ENCODE measurements at regions not wholly inside any gene's neighbourhood (a gene's known extent, or its start where the extent isn't known, plus 50 kb on each side); places are given as distances from the start of the nearest gene placed in this dataset.
A peak's percentile ranks its signal among the peaks of the same experiment; 100 is the strongest.

DNA sequence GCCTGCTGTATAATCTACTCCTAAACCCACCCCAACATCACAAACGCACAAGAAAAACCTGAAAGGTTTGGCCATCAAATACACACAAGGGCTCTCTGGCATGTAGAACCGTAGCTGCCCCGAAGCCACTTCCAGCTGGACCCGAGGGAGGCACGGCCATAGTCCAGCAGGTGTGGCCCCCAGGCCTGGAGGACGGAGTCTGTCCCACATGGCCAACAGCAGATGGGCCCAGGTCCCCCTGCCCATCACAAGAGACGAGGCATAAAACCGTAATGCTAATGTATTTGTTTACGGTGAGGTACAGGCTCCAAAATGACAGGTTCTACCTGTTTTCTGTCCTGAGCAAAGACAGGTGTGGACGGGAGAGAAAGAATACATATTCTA lies 234.2 kb downstream of the SYK start:
- DNase-seq (ENCODE audit: extremely low spot score): no peak
- no peak overlapping the region for H3K27ac ChIP-seq (ENCODE audit: low read depth)
- no peaks in the 10 kb centered on the region for H3K4me1 ChIP-seq (ENCODE audit: insufficient read depth)
- 88% methylated on average over 10 of the region's 10 CpGs for WGBS
- H3K36me3 ChIP-seq (ENCODE audit: insufficient read depth): no peaks in the 10 kb centered on the region
- H3K4me3 ChIP-seq (ENCODE audit: low read depth, low read length): no peak overlapping the region

DNA sequence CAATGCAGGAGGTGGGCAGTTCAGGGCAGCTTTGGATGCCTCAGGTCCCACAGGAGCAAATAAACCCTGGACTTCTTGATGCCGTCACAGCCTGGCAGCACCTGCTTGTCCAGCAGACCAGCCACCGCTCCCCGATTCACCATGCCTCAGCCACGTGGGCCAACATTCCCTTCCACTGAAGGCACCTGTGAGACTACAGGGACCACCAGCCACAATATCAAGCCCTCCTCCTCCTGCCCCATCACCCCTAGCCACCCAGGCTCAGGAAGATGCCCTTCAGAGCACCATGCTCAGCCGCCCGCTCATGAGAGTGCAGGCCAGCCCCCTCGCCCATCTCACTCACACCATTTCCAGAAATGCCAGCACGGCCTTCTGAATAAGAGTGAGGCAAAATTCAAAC lies 234.7 kb downstream of the SYK start:
- DNase-seq (ENCODE audit: extremely low spot score): no peak
- Histone ChIP-seq H3K4me3 (ENCODE audit: low read depth, low read length) (no peak overlapping the region), H3K27ac (ENCODE audit: low read depth) (no peak overlapping the region), H3K36me3 (ENCODE audit: insufficient read depth) (no peaks in the 10 kb centered on the region), H3K4me1 (ENCODE audit: insufficient read depth) (no peaks in the 10 kb centered on the region)
- WGBS: 92% methylated on average over 8 of the region's 8 CpGs

DNA sequence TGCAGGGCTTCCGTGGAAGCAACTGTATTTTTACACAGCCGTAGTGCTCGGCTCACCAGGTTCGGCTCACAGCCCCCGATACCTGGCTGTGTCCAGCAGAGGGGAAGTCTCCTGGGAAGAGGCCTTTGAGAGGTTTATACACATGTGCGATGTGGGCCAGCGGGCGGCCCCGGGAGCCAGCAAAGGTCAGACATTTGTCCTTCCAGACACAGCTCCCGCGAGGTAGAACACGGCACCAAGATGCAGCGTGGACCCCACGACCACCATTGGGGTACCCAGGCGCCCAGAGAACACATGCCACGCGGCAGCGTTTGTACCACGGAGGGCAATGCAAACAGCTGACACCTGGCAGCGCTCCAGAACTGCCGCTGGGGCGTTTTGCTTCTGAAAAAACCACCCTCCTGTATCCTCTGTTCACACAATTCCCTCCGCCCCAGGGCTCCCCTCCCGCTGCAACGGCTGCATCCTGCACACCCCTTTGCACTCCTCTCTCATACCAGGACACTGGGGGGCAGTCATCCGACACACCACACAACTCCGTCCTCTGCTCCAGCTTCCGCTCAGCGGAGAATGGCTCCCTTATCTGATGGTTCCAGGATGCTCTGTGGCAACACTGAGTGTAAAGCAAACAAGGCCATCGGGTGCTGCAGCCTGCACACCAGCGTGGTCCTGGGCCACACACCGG lies 235.3 kb downstream of the SYK start:
- no peaks in the 10 kb centered on the region for H3K4me1 ChIP-seq (ENCODE audit: insufficient read depth)
- H3K27ac ChIP-seq (ENCODE audit: low read depth): no peak overlapping the region
- H3K4me3 ChIP-seq (ENCODE audit: low read depth, low read length): no peak overlapping the region
- WGBS: 32% methylated on average over 32 of the region's 32 CpGs
- DNase-seq (ENCODE audit: extremely low spot score): peak; percentile 69
- H3K36me3 ChIP-seq (ENCODE audit: insufficient read depth): no peaks in the 10 kb centered on the region

DNA sequence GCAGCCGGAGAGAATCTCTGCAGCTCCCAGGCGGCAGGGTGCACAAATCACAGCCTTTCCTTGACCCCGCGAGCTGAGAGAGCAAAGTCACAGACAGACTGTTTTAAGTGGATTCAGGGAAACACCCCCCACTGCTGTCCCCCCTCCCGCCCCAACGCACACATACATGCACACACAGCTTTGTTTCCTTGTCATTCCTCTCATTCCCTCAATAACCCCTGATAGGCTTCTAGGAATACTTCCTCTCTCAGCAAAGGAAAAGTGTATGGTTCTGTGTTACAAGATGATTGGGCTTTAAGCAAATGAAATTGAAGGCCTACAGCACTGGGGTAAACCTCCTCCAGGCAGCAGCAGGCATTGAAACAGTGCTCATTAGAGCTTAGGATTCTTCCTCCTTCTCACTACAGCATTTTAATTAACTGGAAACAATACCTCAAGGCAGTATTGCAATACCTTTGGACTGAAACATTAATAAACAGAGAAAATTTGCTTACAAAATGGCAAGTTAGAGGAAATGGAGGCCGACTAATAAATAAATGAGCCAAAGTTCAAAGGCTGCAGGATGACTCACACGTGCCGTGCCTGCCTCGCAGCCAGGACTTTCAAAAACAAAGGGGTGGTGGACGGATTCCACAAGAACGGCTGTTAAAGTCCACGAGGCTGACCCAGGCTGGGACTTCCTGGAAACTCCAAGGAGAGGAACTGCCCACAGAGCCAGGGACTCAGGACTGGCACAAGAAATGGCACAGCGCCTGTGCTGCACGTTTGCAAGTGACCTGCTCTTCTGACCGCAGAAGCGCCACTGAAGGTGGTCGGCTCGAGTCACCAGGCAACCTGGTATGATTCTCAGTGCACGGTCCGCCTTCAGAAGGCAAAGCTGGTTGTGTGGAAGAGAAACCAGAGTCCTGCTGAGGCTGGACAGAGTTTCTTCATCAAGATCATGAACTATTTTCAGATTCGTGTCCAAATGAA lies 236.2 kb downstream of the SYK start:
- peak; percentile 10 for DNase-seq (ENCODE audit: extremely low spot score)
- no peak overlapping the region for H3K4me3 ChIP-seq (ENCODE audit: low read depth, low read length)
- no peak overlapping the region for H3K27ac ChIP-seq (ENCODE audit: low read depth)
- 45% methylated on average over 22 of the region's 22 CpGs for WGBS
- no peaks in the 10 kb centered on the region for H3K4me1 ChIP-seq (ENCODE audit: insufficient read depth)
- H3K36me3 ChIP-seq (ENCODE audit: insufficient read depth): no peaks in the 10 kb centered on the region

DNA sequence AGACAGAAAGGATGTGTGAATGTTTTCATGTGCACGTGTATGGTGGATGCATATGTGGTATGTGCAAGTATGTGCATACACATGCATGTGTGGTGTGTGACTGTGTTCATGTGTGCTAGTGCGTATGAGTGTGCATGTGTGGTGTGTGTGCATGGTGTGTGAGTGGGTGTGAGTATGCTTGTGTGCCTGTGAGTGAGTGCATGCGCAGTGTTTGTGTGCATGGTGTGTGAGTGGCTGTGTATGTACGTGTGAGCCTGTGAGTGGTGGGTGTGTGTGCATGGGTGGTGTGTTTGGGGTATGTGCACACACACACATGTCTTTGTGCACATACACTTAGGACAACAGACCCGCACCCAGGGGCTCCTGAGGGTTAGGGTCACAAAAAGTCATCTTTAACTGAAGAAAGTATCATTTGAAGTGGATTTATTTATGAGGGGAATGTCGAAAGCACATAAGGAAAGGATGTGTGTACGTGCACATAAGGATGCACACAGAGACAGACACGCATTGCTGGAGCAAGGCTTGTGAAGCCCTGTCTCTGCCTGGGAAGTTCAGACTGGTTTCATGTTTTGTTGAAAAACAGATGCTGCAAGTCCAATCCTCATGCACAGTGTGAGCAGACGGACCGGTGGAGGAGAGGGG lies 237.0 kb downstream of the SYK start:
- Histone ChIP-seq H3K36me3 (ENCODE audit: insufficient read depth) (no peaks in the 10 kb centered on the region), H3K4me3 (ENCODE audit: low read depth, low read length) (no peak overlapping the region), H3K27ac (ENCODE audit: low read depth) (no peak overlapping the region), H3K4me1 (ENCODE audit: insufficient read depth) (no peaks in the 10 kb centered on the region)
- WGBS: 94% methylated on average over 10 of the region's 10 CpGs
- no peak for DNase-seq (ENCODE audit: extremely low spot score)

DNA sequence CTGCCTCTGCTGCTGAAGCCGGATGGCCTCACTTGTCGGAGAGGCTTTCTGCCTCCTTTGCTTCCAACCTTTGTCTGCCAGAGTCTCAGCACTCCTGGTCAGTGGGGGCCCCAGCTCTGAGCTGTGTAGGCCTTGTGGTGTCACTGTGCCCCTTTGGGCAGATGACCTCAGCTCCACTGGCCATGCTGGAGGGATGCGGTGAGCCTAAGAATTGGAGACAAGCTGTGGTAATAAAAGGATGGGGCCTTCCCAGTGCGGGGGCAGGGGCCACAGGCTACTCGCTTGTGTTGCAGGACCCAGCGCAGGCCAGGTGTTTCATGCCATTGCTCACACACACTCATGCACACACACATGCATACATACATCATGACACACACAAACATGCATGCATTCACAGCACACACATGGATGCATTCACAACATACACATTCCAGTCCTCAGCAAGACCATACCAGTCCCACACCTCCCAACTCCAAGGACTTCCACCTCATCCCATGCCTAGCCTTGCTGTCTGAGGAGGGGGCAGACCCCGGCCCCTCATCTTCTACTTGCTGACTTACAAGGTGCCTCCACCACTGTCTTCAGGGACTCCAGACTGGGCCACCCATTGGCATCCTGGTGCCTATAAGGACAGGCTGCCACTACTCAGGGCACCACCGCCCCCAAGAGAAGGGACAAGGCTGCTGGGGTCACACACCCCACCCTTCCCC lies 237.7 kb downstream of the SYK start:
- H3K36me3 ChIP-seq (ENCODE audit: insufficient read depth): no peaks in the 10 kb centered on the region
- H3K4me1 ChIP-seq (ENCODE audit: insufficient read depth): no peaks in the 10 kb centered on the region
- no peak overlapping the region for H3K4me3 ChIP-seq (ENCODE audit: low read depth, low read length)
- DNase-seq (ENCODE audit: extremely low spot score): no peak
- WGBS: 97% methylated on average over 8 of the region's 8 CpGs
- no peak overlapping the region for H3K27ac ChIP-seq (ENCODE audit: low read depth)

DNA sequence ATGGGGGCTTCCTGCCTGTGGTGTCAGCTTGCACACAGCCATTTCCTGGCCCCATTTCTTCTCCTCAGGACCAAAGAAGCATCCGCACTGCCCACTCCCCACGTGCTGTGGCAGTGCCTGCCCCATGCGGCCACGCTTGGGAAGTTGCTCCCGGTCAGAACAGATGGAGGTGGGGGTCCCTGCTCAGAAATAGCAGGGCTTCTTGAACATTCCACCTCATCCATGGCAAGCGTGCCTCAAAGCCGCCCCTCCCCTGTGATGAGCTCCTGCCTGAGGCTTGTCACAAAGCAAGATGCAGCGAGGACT lies 238.2 kb downstream of the SYK start:
- Histone ChIP-seq H3K4me3 (ENCODE audit: low read depth, low read length) (no peak overlapping the region), H3K27ac (ENCODE audit: low read depth) (no peak overlapping the region)
- WGBS: 90% methylated on average over 8 of the region's 8 CpGs

DNA sequence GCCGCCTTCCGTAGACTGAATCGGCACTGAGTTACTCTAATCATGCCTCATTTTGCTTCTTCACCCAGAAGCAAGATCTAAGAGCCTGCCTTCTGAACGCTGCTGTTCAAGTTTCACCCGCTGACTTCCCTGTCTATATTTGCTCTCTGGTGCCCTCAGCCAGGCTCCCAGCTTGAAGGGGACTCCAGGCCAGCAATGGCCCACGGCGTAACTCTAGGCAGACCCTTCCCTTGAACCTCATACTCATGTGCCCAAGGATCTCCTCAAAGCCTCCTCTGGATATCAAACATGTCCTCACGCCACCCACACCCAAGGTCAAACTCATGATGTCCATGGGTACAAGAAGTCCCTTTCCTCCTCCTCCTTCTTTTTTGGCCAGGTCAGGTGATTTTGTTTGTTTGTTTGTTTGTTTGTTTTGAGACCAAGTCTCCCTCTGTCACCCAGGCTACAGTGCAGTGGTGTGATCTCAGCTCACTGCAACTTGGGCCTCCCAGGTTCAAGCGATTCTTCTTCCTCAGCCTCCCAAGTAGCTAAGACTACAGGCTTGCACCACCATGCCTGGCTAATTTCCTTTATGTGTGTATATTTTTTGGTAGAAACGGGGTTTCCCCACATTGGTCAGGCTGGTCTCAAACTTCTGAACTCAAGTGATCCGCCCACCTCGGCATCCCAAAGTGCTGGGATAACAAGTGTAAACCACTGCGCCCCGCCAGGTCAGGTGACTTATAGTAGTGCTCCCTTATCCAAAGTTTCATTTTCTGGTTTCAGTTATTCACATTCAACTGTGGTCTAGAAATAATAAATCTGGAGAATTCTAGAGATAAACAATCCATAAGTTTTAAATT lies 239.0 kb downstream of the SYK start:
- no peak for DNase-seq (ENCODE audit: extremely low spot score)
- Histone ChIP-seq H3K4me1 (ENCODE audit: insufficient read depth) (no peaks in the 10 kb centered on the region), H3K4me3 (ENCODE audit: low read depth, low read length) (no peak overlapping the region), H3K27ac (ENCODE audit: low read depth) (no peak overlapping the region), H3K36me3 (ENCODE audit: insufficient read depth) (no peaks in the 10 kb centered on the region)
- 95% methylated on average over 14 of the region's 14 CpGs for WGBS

More for the DNA sequence above, 238.2 kb downstream of the SYK start:
- H3K4me1 ChIP-seq (ENCODE audit: insufficient read depth): no peaks in the 10 kb centered on the region
- no peak for DNase-seq (ENCODE audit: extremely low spot score)
- H3K36me3 ChIP-seq (ENCODE audit: insufficient read depth): no peaks in the 10 kb centered on the region

DNA sequence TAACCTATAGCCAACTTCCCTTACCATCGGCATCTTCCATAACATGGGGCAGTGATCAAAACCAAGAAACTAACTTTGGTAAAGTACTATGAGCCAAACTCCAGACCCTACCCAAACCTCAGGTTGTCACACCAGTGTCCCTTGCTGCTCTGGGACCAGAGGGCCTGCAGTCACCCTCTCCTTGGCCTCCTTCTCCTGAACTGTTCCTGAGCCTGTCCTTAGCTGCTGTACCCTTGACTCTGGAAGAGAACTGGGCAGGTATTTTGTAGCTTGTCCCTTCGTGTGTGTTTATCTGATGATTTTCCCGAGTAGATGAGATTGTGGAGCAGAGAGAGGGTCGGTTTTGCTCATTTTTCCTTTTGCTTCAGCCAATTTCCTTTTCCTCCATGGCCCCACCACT lies 240.4 kb downstream of the SYK start:
- no peak overlapping the region for H3K4me3 ChIP-seq (ENCODE audit: low read depth, low read length)
- no peaks in the 10 kb centered on the region for H3K4me1 ChIP-seq (ENCODE audit: insufficient read depth)
- H3K36me3 ChIP-seq (ENCODE audit: insufficient read depth): no peaks in the 10 kb centered on the region
- no peak for DNase-seq (ENCODE audit: extremely low spot score)
- H3K27ac ChIP-seq (ENCODE audit: low read depth): no peak overlapping the region
- WGBS: 95% methylated on average over 4 of the region's 4 CpGs

DNA sequence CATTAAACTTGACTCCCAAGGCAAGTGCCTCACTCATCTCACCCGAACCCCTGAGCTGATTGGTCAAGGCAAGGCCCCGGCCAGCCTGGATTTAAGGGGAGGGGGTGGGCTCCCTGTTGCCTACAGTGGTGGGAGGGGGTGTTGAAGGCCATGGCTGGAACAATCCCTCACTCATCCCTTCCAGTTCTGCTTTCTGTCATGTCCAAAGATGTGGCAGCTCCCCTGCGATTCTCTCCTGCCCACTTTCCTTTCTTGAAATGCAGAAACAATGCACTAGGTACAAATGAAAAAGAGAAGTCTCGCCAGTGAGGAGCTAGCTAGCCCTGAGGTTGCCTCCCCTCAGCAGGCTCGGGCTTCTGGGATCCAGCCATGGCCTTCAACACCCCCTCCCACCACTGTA lies 240.9 kb downstream of the SYK start:
- H3K4me3 ChIP-seq (ENCODE audit: low read depth, low read length): no peak overlapping the region
- no peak for DNase-seq (ENCODE audit: extremely low spot score)
- no peaks in the 10 kb centered on the region for H3K4me1 ChIP-seq (ENCODE audit: insufficient read depth)
- WGBS: 94% methylated on average over 5 of the region's 5 CpGs
- no peak overlapping the region for H3K27ac ChIP-seq (ENCODE audit: low read depth)
- H3K36me3 ChIP-seq (ENCODE audit: insufficient read depth): no peaks in the 10 kb centered on the region

DNA sequence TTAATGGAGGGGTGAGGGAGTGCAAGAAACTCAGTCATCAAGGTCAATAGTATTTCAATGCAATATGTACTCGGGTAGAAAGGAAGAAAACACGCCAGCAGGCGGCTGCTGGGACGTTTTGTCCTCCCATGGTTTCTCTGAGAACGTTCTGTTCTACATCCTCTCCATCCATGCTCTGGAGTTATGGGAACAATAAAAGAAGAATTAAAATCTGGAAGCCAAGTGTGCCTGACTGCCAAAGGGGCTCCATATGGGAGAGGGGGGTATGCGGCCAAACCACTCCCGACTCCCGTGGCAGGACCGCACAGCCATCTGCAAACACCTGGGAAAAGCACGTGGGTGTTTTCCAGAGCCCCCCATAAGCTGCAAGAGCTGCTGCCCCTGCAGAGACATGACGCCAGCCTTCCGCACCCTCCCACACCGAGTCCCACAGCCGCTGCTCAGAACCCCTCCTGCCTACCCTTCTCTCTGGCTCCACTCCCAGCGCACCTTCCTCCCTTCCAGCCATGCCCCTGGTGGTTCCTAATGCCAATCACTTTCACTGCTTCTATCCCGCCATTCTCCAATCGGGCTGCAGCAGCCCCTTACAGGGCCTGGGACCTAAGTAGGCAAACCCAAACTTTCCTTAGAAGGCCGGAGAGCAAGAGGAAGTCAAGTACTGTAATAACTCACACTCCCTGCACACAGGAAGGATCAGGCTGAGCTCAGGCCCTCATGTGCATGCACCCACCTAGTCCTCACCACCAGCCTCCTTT lies 241.6 kb downstream of the SYK start:
- no peak overlapping the region for H3K4me3 ChIP-seq (ENCODE audit: low read depth, low read length)
- WGBS: 88% methylated on average over 18 of the region's 18 CpGs
- H3K4me1 ChIP-seq (ENCODE audit: insufficient read depth): no peaks in the 10 kb centered on the region
- H3K27ac ChIP-seq (ENCODE audit: low read depth): no peak overlapping the region
- H3K36me3 ChIP-seq (ENCODE audit: insufficient read depth): no peaks in the 10 kb centered on the region
- no peak for DNase-seq (ENCODE audit: extremely low spot score)

DNA sequence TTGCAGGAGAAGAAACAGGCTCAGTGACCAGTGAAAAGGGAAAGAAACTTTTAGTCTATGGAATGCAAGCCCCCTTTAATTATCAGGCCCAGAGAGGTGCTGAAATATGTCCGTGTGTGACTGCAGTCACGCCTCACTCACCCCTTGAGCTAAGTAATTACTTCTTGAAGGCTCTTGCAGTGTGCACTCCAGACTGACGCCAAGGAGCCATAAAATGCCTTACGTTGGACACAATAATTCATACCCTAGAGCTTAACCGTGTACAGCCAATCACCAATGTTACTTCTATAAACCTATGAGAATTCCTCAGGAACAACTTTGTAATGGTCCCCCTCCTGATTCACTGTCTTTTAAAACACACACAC lies 242.2 kb downstream of the SYK start:
- DNase-seq (ENCODE audit: extremely low spot score): no peak
- WGBS: 78% methylated on average over 5 of the region's 5 CpGs
- no peak overlapping the region for H3K4me3 ChIP-seq (ENCODE audit: low read depth, low read length)
- H3K4me1 ChIP-seq (ENCODE audit: insufficient read depth): no peaks in the 10 kb centered on the region
- no peaks in the 10 kb centered on the region for H3K36me3 ChIP-seq (ENCODE audit: insufficient read depth)
- H3K27ac ChIP-seq (ENCODE audit: low read depth): no peak overlapping the region

Measured in urinary bladder (tissue), 3 donors.